Fibroblast of the aortic adventitia (primary cell): ENCODE measurements at regions not wholly inside any gene's neighbourhood (a gene's known extent, or its start where the extent isn't known, plus 50 kb on each side); places are given as distances from the start of the nearest gene placed in this dataset.

Experiments used
- DNase-seq: peaks from one replicate; pipeline ENCODE4 v3.0.0-alpha.2; 2010; ENCODE audit warnings: low read depth
- H3K4me3 ChIP-seq: 2 replicates; pipeline ENCODE4 v1.5.1; 2011; ENCODE audit warnings: low read depth, mild to moderate bottlenecking, control low read depth, low read length, moderate library complexity
- CTCF ChIP-seq: IDR thresholded peaks from 2 replicates; pipeline ENCODE4 v1.5.1; 2011; ENCODE audit warnings: mild to moderate bottlenecking, low read length, control low read depth, inconsistent platforms; ENCODE audit not compliant: insufficient read depth

- DNase-seq = no peak
- TF ChIP-seq CTCF = no peak
- H3K4me3 ChIP-seq = no peak overlapping the region
These were observed 286.8 kb upstream of the KLF14 start for GRCh38 chr7:131020759-131021261.

GRCh38 chr7:131021460-131021859 is 287.5 kb upstream of the KLF14 start:
- H3K4me3 ChIP-seq = no peak overlapping the region
- no peak for DNase-seq
- TF ChIP-seq CTCF = no peak

GRCh38 chr7:131021902-131022301 is 287.9 kb upstream of the KLF14 start:
- no peak for DNase-seq
- no peak overlapping the region for H3K4me3 ChIP-seq
- TF ChIP-seq CTCF = no peak

- H3K4me3 ChIP-seq = no peak overlapping the region
- DNase-seq = peak; percentile 57
- no peak for TF ChIP-seq CTCF
These were observed 292.4 kb upstream of the KLF14 start for GRCh38 chr7:131026297-131027000.

GRCh38 chr7:131027287-131027773 is 293.3 kb upstream of the KLF14 start:
- TF ChIP-seq CTCF = no peak
- peak; percentile 78 for DNase-seq
- H3K4me3 ChIP-seq = no peak overlapping the region

- no peak for DNase-seq
- TF ChIP-seq CTCF = no peak
- no peak overlapping the region for H3K4me3 ChIP-seq
These were observed 294.3 kb upstream of the KLF14 start for GRCh38 chr7:131028295-131028694.
